ENCODE measurements at regions not wholly inside any gene's neighbourhood (a gene's known extent, or its start where the extent isn't known, plus 50 kb on each side); places are given as distances from the start of the nearest gene placed in this dataset.

- no peak for TF ChIP-seq FOXM1 (IDR thresholded peaks at IDR 0.05; ENCODE audit: borderline replicate concordance)
- no peak for TF ChIP-seq BHLHE40 (IDR thresholded peaks at IDR 0.05; ENCODE audit: borderline replicate concordance)
- no peak for TF ChIP-seq SP1 (IDR thresholded peaks at IDR 0.05)
- no peak for TF ChIP-seq ELF4 (IDR thresholded peaks at IDR 0.05)
- TF ChIP-seq PKNOX1 (IDR thresholded peaks at IDR 0.05), result no peak
- no peak for TF ChIP-seq SUZ12 (IDR thresholded peaks at IDR 0.05)
- TF ChIP-seq CTBP1 (IDR thresholded peaks at IDR 0.05; ENCODE audit: borderline replicate concordance), result no peak
- TF ChIP-seq TARDBP (IDR thresholded peaks at IDR 0.05), result no peak
- TF ChIP-seq FOXA1 (IDR thresholded peaks at IDR 0.05), result no peak
- no peak for TF ChIP-seq HDGF (IDR thresholded peaks at IDR 0.05; ENCODE audit: borderline replicate concordance)
- TF ChIP-seq NFRKB (IDR thresholded peaks at IDR 0.05), result no peak
Observed at GRCh38 chr12:115149685-115150378, 465.9 kb upstream of the TBX3 start.
